ENCODE measurements at regions not wholly inside any gene's neighbourhood (a gene's known extent, or its start where the extent isn't known, plus 50 kb on each side); places are given as distances from the start of the nearest gene placed in this dataset.

GRCh38 chr16:80060470-80060869, 459.9 kb upstream of the MAF start:
- H3K4me3 ChIP-seq (ENCODE audit: low read depth, low read length), result no peak overlapping the region
- DNase-seq (ENCODE audit: low read depth, low spot score), result no peak
- in situ Hi-C loops (cut with HindIII; ENCODE audit: low sequenced_read_pairs), result no loop called here
- TF ChIP-seq CTCF (IDR thresholded peaks at IDR 0.05; ENCODE audit: low read depth, low read length), result no peak

- H3K4me3 ChIP-seq (ENCODE audit: low read depth, low read length), result no peak overlapping the region
- TF ChIP-seq CTCF (IDR thresholded peaks at IDR 0.05; ENCODE audit: low read depth, low read length), result no peak
- in situ Hi-C loops (cut with HindIII; ENCODE audit: low sequenced_read_pairs), result no loop called here
- DNase-seq (ENCODE audit: low read depth, low spot score), result no peak
Measured at GRCh38 chr16:80059836-80060235, 459.3 kb upstream of the MAF start.

GRCh38 chr16:80058214-80058613, 457.7 kb upstream of the MAF start:
- in situ Hi-C loops (cut with HindIII; ENCODE audit: low sequenced_read_pairs), result no loop called here
- no peak for DNase-seq (ENCODE audit: low read depth, low spot score)
- no peak for TF ChIP-seq CTCF (IDR thresholded peaks at IDR 0.05; ENCODE audit: low read depth, low read length)
- H3K4me3 ChIP-seq (ENCODE audit: low read depth, low read length), result no peak overlapping the region

- no peak for DNase-seq (ENCODE audit: low read depth, low spot score)
- TF ChIP-seq CTCF (IDR thresholded peaks at IDR 0.05; ENCODE audit: low read depth, low read length), result no peak
- in situ Hi-C loops (cut with HindIII; ENCODE audit: low sequenced_read_pairs), result no loop called here
- no peak overlapping the region for H3K4me3 ChIP-seq (ENCODE audit: low read depth, low read length)
Measured at GRCh38 chr16:80056324-80056723, 455.8 kb upstream of the MAF start.

- no peak for DNase-seq (ENCODE audit: low read depth, low spot score)
- in situ Hi-C loops (cut with HindIII; ENCODE audit: low sequenced_read_pairs), result no loop called here
- TF ChIP-seq CTCF (IDR thresholded peaks at IDR 0.05; ENCODE audit: low read depth, low read length), result no peak
- no peak overlapping the region for H3K4me3 ChIP-seq (ENCODE audit: low read depth, low read length)
Measured at GRCh38 chr16:80055831-80056230, 455.3 kb upstream of the MAF start.

GRCh38 chr16:80054647-80055046, 454.1 kb upstream of the MAF start:
- DNase-seq (ENCODE audit: low read depth, low spot score), result no peak
- TF ChIP-seq CTCF (IDR thresholded peaks at IDR 0.05; ENCODE audit: low read depth, low read length), result no peak
- in situ Hi-C loops (cut with HindIII; ENCODE audit: low sequenced_read_pairs), result no loop called here
- H3K4me3 ChIP-seq (ENCODE audit: low read depth, low read length), result no peak overlapping the region

GRCh38 chr16:80051040-80051439, 450.5 kb upstream of the MAF start:
- H3K4me3 ChIP-seq (ENCODE audit: low read depth, low read length), result no peak overlapping the region
- TF ChIP-seq CTCF (IDR thresholded peaks at IDR 0.05; ENCODE audit: low read depth, low read length), result no peak
- in situ Hi-C loops (cut with HindIII; ENCODE audit: low sequenced_read_pairs), result no loop called here
- DNase-seq (ENCODE audit: low read depth, low spot score), result no peak
